ENCODE measurements at regions not wholly inside any gene's neighbourhood (a gene's known extent, or its start where the extent isn't known, plus 50 kb on each side); places are given as distances from the start of the nearest gene placed in this dataset.

- no peak for TF ChIP-seq POLR2A (IDR thresholded peaks at IDR 0.05)
- no peak for TF ChIP-seq CTCF (IDR thresholded peaks at IDR 0.05)
Measured at GRCh38 chr13:23988546-23989122, 91.3 kb upstream of the C1QTNF9B start.

Measured in testis (tissue), 2 donors.